ENCODE measurements at regions not wholly inside any gene's neighbourhood (a gene's known extent, or its start where the extent isn't known, plus 50 kb on each side); places are given as distances from the start of the nearest gene placed in this dataset.

- H4K20me1 ChIP-seq (replicated peaks in 1 of 2; ENCODE audit: control insufficient read depth in 1 of 2, insufficient read depth in 2 of 2, low read length in 2 of 2), result no peaks in the 10 kb centered on the region
- no peak overlapping the region for H3K4me2 ChIP-seq (ENCODE audit: insufficient read depth in 1 of 2, low read depth in 2 of 2, low read length in 2 of 2)
- no peak overlapping the region for H3K18ac ChIP-seq (ENCODE audit: extremely low read depth, low read length)
- H2BK12ac ChIP-seq (ENCODE audit: low read depth, low read length), result no peak overlapping the region
- POLR2A ChIA-PET (ENCODE audit: partially characterized antibody), result no interaction called here
- no peak for DNase-seq (ENCODE audit: low read depth in 1 of 2, low spot score in 2 of 2)
- no peaks in the 10 kb centered on the region for H3K79me2 ChIP-seq (ENCODE audit: control insufficient read depth in 1 of 2, insufficient read depth in 2 of 2, low read length in 2 of 2)
- no peak overlapping the region for H2BK20ac ChIP-seq (ENCODE audit: low read length)
- no peak overlapping the region for H2BK5ac ChIP-seq (ENCODE audit: low read depth, low read length)
- no peak overlapping the region for H2BK15ac ChIP-seq (ENCODE audit: low read length)
- H2BK120ac ChIP-seq (replicated peaks; ENCODE audit: low read depth, low read length), result no peak overlapping the region
- no peaks in the 10 kb centered on the region for H3K27me3 ChIP-seq (replicated peaks in 1 of 4; ENCODE audit: control insufficient read depth in 3 of 4, extremely low read depth in 1 of 4, insufficient read depth in 3 of 4, low read length in 3 of 4)
- H3K36me3 ChIP-seq (ENCODE audit: control insufficient read depth in 2 of 4, insufficient read depth in 4 of 4, low read length in 3 of 4), result no peaks in the 10 kb centered on the region
- no peak overlapping the region for H4K5ac ChIP-seq (ENCODE audit: insufficient read length, low read depth, low read length)
- no peak overlapping the region for H4K8ac ChIP-seq (ENCODE audit: extremely low read depth, insufficient read depth, low read length)
- H3K9me3 ChIP-seq (ENCODE audit: insufficient read depth in 2 of 2, low read depth in 1 of 2, low read length in 1 of 2), result no peaks in the 10 kb centered on the region
- no peak overlapping the region for H2AK5ac ChIP-seq (ENCODE audit: low read depth, low read length)
- no peak overlapping the region for H3K14ac ChIP-seq (ENCODE audit: insufficient read length)
- no peaks in the 10 kb centered on the region for H3K4me1 ChIP-seq (replicated peaks in 1 of 4; ENCODE audit: control insufficient read depth in 3 of 4, insufficient read depth in 4 of 4, low read length in 3 of 4)
- FAIRE-seq, result no peak
- H3K4ac ChIP-seq (replicated peaks; ENCODE audit: insufficient read length, low read depth, low read length), result no peak overlapping the region
- no peak overlapping the region for H3K27ac ChIP-seq (ENCODE audit: low read depth, low read length)
- no peak overlapping the region for H4K91ac ChIP-seq (replicated peaks; ENCODE audit: insufficient read length, low read length)
- TF ChIP-seq NANOG (IDR thresholded peaks at IDR 0.05; ENCODE audit: insufficient read depth, low read depth, low read length, poor library complexity, severe bottlenecking) (no peak), USF2 (IDR thresholded peaks at IDR 0.05; ENCODE audit: low read length) (no peak), TBP (IDR thresholded peaks at IDR 0.05; ENCODE audit: low read depth, low read length) (no peak), BCL11A (IDR thresholded peaks at IDR 0.05; ENCODE audit: low read depth in 2 of 2, low read length in 2 of 2) (no peak), SIN3A (conservative IDR thresholded peaks at IDR 0.05 in 1 of 2, IDR thresholded peaks at IDR 0.05 in 1 of 2; ENCODE audit: low read depth in 1 of 2, low read length in 2 of 2) (no peak), CTBP2 (IDR thresholded peaks at IDR 0.05; ENCODE audit: borderline replicate concordance, insufficient read depth, insufficient read length, low read length) (no peak), POLR2A (IDR thresholded peaks at IDR 0.05; ENCODE audit: control extremely low read depth in 1 of 2, low read depth in 2 of 2, low read length in 2 of 2) (no peak), TAF1 (IDR thresholded peaks at IDR 0.05; ENCODE audit: low read depth, low read length) (no peak), YY1 (IDR thresholded peaks at IDR 0.05; ENCODE audit: low read depth, low read length) (no peak), RAD21 (IDR thresholded peaks at IDR 0.05 in 1 of 2, conservative IDR thresholded peaks at IDR 0.05 in 1 of 2; ENCODE audit: low read depth in 2 of 2, low read length in 2 of 2) (no peak)
- H3K23me2 ChIP-seq (ENCODE audit: low read depth, low read length), result no peaks in the 10 kb centered on the region
- no peak overlapping the region for H3K56ac ChIP-seq (replicated peaks; ENCODE audit: insufficient read length, low read depth, low read length)
- no peak overlapping the region for H2AFZ ChIP-seq (ENCODE audit: low read length)
- no peak overlapping the region for H3K4me3 ChIP-seq (ENCODE audit: extremely low read depth in 1 of 4, insufficient read depth in 2 of 4, low read depth in 3 of 4, low read length in 4 of 4)
- H3K9ac ChIP-seq (replicated peaks in 1 of 4; ENCODE audit: extremely low read depth in 1 of 4, low read depth in 3 of 4, low read length in 3 of 4), result no peak overlapping the region
- no peaks in the 10 kb centered on the region for H3K79me1 ChIP-seq (ENCODE audit: low read depth, low read length)
- CTCF ChIA-PET (ENCODE audit: partially characterized antibody), result interaction anchor here (2.0 kb wide), 1 partner anchor 13 kb away, joined by 7 read pairs; no protein-coding TSS in a partner anchor
- no peak overlapping the region for H3K23ac ChIP-seq (ENCODE audit: insufficient read length)
- WGBS, 2 experiments (ENCODE audit: extremely low coverage in 1 of 2, insufficient coverage in 1 of 2, insufficient read length in 1 of 2, insufficient replicate concordance in 2 of 2, low coverage in 1 of 2, low lambda C conversion rate in 2 of 2, missing lambda C conversion rate in 1 of 2), result 95% methylated on average over 8 of the region's 9 CpGs; no CpG with 5 or more reads in 1 of the 2 experiments
These were observed 1054.0 kb downstream of the TYW1 start for GRCh38 chr7:68050627-68051026.

Data from H1 (cell line).